Activated CD4-positive, CD25-positive, alpha-beta regulatory T cell treated with anti-CD3 and anti-CD28 coated beads, Interleukin-2, amount 50 U/mL, for 24 hours (primary cell): ENCODE measurements at regions not wholly inside any gene's neighbourhood (a gene's known extent, or its start where the extent isn't known, plus 50 kb on each side); places are given as distances from the start of the nearest gene placed in this dataset.

ENCODE experiments used
- ATAC-seq, 2 donors: fragments of 150-1000 bp; cut with Tn5 transposase; one replicate each; pipeline ENCODE4 v1.10.0; 2021; ENCODE audit warnings: mild to moderate bottlenecking in 1 of 2, moderate library complexity in 1 of 2

DNA sequence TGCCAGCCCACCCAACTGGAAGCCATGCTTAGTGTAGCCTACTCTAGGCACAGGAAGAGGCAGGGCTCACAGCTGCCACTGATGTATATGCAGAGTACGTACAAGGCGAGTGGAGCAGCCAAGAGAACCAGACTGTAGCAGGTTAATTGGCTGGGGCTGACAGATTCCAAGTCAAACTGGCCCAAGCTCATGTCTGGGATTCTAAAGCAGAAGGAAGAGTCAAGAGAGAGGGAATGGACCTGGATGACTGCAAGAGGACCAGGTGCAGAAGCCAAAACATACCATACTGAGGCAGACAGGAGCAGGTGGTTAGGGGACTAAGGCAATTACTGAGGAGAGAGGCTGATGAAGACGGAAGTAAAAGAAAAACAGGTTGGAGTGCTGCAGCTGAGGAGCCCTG lies 51.3 kb upstream of the LRRN2 start:
- ATAC-seq = no peak

DNA sequence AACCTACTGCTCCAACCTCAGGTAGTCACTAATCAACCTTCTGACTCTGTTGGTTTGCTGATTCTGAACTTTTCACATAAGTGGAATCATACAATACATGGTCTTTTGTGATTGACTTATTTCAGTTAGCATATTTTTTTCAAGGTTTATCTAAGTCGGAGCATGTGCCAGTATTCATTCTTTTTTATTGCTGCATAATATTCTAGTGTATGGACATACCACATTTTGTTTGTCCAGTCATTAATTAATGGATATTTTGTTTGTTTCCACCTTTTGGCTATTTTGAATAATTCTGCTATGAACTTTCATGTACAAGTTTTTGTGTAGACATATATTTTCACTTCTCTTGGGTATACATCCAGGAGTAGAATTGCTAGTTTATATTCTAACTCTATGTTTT lies 53.0 kb upstream of the LRRN2 start:
- no peak for ATAC-seq

DNA sequence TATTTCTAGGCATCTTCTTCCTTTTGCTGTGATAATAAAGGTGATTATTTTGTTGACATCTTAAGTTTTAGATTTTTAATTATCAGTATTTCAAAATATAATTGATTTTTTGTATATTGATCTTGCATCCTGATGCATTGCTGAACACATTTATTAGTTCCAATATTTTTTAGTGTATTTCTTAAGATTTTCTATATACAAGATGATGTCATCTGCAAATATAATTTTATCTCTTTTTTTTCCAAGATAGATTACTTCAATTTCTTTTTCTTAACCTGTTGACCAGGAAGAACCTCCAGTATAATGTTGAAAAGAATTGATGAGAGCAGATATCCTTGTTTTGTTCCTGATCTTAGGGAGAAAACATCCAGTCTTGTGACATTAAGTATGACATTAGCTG lies 54.8 kb upstream of the LRRN2 start:
- no peak for ATAC-seq

DNA sequence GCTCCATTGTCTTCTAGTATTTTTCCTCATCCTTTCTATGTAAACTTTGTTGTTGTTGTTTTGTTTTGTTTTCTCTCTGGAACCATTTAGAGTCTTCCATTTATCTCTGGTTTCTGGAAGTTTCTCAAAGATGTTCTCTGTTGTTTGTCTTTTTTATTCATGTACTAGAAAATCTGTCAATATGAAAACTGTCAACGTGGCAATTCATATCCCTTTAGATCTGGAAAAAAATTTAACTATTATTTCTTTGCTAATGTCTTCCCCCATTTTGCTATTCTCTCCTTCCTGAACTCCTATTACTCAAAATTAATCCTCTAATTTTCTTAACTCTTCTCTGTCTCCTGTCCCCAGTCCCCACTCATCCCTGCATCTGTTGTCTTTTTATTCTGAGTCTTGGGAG lies 55.9 kb upstream of the LRRN2 start:
- no peak for ATAC-seq

DNA sequence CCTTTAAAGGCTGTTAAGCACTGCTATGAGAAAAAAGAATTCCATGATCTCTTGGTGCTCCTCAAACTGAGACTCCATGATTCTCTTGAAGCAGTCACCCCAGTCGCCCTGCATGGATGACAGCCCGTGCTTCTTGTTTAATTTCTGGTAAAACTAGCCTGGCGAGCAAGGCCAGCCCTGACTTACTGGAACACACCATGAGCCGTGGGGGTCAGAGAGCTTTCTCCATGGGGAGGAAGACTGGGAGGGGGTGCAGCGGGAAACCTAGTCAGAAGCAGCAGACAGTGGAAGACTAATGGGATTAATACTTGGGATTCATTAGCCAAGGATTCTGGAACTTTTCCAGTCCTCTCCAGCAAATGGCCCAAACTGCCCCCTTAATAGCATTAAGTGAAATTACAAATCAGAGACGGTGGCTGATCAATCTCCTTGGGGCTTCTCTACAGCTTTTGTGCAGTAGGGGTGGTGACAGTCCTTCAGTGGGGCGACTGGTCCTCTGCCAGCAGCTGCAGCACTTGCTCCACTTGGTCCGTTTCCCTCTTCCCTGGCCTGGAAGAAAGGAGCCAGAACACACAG lies 57.2 kb upstream of the LRRN2 start:
- ATAC-seq = no peak

DNA sequence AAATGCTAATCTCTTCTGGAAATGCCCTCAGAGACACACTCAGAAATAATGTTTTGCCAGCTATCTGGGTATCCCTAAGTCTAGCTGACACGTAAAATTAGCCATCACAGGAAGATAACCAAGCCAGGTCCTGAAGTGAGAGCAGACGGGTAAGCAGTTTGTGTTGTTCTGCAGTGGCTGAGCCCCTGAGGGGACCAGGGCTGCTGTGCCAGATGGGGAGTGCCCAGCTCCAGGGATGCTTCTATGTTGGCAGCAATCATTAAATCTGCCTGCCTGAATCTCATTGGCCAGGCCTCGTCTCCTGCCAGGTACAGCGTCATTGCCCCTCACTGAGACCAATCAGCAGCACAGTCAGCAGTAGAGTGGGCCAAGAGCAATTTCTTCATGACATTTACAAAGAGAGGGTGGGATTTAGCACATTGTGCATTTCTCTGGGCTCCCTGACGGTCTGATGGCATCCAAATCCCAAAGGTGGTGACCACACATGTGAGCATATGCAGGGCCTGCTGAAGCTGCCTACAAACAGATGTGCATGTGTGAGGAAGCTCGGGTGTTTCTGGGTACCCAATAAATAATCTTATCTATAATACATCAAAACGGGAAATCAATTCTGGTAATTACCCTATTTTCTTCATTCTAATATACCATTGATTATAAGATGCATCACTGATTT lies 58.7 kb upstream of the LRRN2 start:
- ATAC-seq = no peak

DNA sequence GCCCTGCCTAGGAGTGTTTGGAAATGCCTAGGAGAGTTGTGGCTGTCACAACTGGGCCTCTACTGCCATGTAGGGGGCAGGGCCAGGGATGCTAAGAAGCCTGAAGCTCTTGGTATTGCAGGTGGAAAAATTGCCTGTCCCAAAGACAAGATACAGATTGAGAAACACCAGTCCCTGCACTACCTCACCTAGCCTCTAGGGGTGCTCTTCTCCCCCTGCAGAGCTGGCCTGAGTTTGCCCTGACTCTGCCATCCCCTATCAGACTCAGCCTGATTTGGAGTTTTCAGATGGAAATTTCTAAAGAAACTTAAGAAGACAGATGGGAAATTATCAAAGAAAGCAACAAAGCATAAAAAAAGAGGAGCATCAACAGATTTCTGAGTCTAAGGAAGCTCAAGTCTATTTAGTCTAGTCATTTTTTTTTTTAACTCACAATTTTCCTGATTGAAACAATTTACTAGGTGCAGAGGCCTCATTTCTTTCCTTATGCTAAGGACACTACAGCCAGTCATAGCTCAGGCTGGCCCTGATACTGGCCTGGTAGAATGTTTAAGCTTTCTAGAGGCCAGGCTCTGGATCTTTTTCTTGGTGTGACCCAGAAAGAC lies 61.4 kb upstream of the LRRN2 start:
- peak; percentile 51 to 69 for ATAC-seq

DNA sequence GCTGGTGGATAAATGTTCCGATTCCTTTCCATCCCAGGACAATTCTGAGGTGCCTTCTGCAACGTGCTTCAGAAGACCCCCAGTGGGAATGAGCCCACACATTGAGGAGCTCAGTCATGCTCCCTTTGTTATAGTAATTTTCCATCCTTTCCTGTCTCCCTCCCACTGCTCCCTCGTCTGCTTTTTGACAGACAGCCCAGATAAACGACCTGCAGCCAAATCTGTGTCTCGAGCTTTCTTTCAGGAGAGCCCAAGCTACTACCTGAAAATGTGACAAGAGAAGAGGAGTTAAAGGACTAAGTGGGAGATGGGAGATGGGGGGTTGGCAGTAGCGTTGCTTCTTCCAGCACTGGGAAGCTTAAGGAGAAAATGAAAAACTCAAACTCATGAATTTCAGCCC lies 65.9 kb upstream of the LRRN2 start:
- ATAC-seq = no peak

DNA sequence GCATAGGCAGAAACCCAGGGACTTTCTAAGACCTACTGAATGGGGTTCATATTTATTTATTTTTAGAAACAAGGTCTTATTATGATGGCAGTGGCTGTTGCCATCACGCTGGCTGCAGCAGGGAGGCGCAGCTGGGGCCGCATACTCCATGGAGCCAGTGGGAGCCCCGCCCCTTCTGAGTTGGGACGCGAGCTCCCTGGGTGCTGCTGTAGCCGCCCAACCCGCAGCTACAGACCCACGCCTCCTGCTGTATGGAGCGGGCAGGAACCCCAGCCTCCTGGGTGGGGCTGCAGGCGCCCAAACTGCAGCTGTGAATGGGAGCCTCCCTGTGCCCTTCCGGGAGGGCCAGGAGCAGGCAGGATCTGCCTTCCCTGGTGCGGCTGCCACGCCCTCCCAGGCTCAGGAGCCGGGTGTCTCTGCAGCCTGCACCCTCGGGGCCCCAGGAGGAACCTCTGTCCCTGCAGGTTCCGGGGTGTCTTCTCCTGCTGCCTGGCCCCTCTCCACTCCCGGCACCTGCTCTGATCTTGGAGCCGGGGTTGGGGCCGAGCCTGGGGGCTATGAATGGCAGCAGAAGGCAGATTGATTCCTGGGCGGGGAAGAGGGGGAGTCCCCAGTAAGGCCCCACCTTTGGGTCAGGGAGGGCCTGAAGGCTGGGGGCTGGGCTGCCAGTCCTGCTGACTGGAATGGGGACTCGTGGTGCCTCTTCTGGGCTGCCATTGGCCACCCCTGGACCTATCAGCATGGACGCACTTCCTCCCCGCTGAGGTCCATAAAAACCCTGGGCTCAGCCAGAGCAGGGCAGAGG lies 66.5 kb upstream of the LRRN2 start:
- ATAC-seq = no peak

DNA sequence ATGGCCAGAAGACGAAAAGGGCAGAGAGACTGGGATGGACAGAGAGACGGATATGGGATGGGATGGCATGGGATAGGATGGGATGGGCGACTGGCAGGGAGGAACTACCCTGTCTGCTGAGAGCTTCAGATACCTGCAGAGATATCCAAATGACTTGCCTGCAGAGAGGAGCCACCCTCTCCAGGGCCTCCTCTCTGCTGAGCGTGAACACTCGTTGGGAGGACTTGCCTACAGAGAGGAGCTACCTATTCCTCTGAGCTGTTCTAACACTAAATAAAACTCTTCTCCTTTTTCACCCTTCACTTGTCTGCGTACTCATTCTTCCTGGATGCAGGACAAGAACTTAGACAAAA lies 67.1 kb upstream of the LRRN2 start:
- ATAC-seq = no peak

DNA sequence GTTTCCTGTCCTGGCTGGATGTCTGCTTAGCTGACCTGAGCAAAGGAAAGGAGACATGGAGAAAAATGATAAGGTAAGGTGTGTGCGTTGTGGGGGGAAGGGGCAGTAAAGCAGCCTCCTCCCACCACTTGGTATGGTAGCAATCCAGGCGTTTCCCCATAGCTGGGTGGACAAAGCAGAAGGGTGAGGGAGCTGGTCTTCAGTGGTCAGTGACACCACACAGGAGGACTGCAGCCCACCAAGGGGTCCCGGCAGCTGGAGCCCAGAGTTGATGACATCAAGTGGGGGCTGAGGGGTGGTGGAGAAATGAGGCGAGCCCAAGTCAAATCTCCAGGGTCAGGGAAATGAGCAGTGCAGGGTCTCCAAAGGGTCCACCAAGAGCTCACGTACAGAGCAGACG lies 69.3 kb upstream of the LRRN2 start:
- no peak for ATAC-seq

DNA sequence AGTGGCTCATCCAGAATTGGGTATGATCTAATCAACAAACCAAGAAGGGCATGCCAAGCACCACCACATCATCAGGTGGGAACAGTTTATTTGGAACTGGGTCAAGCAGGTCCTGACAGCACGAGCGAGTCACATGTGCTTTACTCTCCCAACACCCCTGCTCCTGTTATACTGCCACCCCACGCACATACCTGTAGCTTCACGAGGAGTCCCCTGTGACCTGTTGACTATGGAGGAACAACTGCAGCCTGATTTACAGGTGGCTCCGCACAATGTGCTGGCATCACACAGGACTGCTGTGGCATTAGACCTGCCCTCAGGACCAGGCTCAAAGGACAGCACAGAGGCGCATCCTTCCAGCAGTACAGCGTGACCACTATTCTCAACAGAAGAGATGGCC lies 70.8 kb upstream of the LRRN2 start:
- no peak for ATAC-seq

DNA sequence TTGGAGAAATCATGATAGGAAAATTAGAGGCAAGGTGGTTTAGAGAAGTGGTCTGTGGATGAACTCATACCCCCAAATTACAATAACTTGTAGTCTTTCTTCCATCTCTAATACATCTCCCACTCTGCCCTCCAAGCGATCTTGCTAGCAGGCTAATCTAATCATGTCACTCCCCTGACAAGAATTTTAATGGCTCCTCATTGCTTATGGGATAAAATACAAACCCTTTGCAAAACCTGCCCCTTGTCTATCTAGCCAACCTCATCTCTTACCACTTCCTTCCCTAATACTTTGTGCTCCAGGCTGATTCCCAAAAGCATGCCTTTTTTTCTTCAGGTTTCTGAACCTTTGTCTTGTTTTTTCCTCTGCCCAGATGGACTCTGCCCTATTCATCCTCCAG lies 71.3 kb upstream of the LRRN2 start:
- no peak for ATAC-seq

DNA sequence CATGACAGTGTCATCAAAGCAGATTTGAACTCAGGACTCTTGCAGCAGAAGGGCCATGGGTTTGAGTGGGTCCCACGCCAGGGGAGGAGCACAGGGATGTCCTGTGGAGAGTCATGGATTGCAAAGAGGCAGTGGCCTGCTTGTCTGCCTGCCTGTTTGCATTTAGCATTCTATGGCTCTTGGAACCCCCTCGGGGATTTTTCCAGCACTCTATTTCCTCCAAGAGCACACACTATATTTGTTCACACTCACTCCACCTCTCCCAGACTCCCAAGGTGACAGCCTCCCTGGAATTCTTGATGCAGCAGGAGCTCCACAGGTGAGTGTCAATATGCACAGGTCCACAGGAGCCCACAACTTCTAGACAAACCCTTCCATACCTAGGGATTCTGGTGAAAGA lies 73.1 kb upstream of the LRRN2 start:
- ATAC-seq = no peak

DNA sequence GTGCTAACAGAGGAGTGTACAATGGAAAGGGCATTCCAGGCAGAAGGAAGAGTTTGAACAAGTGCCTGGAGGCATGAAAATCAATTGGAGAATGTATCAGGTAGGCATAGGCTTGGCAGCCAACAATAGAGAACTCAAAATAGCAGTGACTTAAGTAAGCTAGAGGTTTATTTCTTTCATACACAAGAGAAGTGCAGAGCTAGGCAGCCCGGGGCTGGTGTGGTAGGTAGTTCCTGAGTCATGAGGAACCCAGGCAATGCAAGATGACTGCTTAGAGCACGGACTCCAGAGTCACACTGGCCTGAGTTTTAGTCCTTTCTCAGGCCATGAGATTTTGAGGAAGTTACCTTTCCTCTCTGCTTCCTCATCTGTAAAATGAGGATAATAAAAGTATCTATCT lies 74.8 kb upstream of the LRRN2 start:
- no peak for ATAC-seq

DNA sequence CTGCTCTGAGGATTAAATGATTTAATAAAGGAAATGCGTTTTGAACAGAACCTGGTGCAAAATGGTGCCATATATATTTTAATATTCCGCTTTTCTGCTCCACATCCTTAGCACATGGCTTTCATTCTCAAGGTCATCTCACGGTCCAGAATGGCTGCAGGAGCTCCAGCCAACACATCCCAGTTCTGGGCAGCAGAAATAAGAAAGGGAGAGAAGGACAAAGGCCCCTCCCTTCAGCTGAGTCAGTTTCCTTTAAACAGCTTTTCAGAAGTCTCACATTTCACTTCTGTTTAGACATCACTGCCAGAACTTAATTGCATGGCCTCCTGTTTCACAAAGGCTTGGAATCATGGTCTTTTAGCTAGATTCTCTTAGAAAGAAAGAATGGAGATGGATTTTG lies 75.2 kb upstream of the LRRN2 start:
- ATAC-seq = no peak

DNA sequence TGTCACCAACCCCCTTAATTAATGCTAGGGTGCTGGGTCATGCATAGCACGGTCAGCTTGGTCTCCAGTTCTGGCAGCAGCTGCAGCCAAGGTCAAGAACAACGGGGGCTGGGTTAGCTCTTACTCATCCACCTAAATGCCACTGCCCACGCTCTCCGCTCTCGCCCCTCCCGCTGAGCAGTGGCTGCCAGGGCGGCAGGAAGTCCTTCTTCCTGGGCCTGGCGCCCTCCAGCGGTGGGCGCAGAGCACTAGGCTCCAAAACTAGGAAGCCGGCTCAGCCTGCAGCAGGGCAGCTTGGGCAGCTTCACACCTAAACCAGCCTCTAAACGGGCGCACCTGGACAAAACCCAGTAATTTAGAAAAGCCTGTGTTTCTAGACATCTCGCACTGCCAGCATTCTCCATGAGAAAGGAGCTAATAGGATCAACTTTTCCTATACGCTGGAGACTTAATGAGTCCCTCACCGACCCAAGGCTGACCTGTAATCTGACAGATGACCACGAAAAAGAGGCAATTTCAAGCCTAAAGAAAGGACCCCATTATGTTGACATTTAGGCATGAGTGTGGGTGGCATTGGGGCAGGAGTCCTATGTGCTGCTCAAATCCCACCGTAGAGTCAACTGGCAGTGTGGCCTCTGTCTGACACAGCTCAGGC lies 78.4 kb upstream of the LRRN2 start:
- ATAC-seq = peak; percentile 67 to 75

DNA sequence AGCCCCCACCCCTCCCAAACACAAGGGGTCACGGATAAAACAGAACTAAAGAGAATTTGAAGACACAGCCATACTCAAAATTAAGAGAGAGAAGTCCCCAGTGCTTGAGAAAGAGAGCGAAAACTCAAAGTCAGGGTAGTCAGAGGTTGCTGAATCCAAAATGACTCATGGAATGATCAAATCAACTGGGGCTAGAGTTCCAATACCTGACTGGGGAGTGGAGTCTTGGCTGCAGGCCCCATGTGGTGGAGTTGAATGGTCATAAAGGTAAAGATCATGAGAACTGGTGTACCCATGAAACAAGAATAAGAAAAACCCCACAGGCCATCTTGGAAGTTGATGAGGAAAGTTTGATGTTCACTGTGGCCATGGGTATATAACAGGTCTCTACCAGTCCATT lies 84.5 kb upstream of the LRRN2 start:
- no peak for ATAC-seq

DNA sequence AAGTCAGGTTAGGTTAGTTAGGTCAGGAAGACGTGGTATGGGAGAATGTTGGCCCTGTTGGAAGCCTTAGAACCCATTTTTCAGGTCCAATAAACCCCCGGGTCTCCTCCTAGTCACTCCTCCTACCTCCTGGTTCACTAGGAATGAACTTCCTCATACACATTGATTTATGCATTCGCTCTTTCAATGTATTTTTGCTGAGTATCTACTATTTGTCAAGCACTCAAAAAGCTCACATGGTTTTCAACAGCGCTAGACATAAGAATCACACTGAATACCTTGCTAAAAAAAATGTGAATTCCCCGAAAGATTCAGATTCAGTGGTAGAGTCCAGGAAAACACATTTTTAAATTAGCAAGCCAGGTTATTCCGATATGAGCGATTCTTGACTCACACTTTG lies 85.8 kb upstream of the LRRN2 start:
- no peak for ATAC-seq

DNA sequence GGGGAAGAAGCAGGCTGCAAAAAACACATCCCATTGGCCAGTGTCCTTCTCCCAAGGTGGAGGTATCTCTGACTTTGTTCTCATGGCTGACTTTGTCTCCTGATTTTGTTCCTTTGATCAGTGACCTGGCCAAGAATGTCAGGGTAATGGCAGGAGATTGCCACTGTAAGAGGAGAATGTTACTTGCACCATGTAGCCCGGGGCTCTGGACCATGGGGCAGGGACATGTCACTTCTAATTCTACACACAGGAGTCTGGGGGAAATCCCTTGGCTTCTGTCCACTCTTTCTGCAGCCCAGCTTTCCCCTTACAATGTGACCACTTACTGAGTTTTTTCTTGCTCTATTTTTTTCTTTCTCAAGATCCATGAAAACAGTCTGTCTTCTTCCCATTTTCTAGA lies 87.7 kb upstream of the LRRN2 start:
- no peak for ATAC-seq

DNA sequence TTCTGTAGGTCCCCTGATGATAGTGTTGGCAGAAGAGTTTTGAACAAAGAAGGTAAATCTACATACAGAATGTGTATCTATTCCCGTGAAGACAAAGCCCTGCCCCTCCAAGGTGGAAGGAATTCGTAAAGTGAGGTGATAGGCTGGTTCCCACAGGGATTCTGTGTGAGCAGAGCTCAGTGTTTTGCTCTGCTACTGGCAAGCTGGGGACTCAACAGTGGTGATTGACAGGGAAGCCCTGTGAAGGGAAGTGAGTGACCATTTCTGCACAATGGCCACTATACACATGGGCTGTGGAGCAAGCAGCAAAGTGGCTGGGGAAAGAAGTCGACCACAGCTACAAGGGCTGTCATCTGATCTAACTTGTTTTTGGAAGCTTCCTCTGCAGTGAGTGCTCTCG lies 90.0 kb upstream of the LRRN2 start:
- ATAC-seq = no peak

DNA sequence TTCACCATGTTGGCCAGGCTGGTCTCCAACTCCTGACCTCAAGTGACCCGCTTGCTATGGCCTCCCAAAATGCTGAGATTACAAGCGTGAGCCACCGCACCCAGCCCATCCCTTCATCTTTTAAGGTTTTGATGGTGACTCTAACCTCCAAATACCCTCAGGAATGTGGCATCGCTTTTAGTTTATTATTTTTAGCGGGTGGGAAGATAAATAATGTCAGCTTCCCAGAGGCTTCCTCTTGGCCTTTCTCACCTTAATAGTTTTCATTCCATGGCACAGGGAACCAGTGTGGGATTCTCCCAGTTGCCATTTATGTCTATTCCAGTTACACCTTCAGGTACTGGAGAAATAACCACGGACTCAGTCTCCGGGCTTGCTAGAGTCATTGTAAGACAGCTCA lies 92.1 kb upstream of the LRRN2 start:
- ATAC-seq = no peak

DNA sequence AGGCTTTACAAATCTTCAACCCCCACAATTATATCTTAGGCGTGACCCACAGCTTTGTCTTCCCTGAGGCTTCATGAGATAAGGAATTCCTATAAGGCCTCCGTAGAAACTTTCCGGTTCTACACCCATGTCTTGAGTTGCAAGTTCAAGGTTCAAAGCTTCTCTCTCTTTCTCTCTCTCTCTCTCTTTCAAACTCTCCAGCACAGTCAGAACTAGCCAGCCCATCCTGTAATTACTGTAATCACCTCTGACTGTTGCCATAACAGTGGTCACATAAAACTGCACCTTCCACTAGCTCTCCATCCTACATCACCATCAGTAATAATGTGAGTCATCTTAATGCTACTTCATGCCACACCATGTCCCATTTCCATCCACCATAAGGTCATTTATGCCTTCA lies 90.0 kb upstream of the NFASC start:
- no peak for ATAC-seq
